H1 (cell line): ENCODE measurements at regions not wholly inside any gene's neighbourhood (a gene's known extent, or its start where the extent isn't known, plus 50 kb on each side); places are given as distances from the start of the nearest gene placed in this dataset.

ENCODE experiments used
- ASH2L ChIP-seq: fragments of 200-600, 300-600 bp; sonication (generic); IDR thresholded peaks from one replicate; pipeline ENCODE4 v1.7.1; 2017; ENCODE audit warnings: low read length
- ATF3 ChIP-seq: IDR thresholded peaks from 2 replicates; pipeline ENCODE4 v1.6.1; 2011; ENCODE audit warnings: low read depth, mild to moderate bottlenecking, low read length; ENCODE audit not compliant: insufficient read depth
- BRCA1 ChIP-seq: IDR thresholded peaks from 2 replicates; pipeline ENCODE4 v1.6.1; 2012; ENCODE audit warnings: low read depth, low read length, improper control_type of control experiment
- CBX8 ChIP-seq: fragments of 300-800, 300-1000 bp; sonication (generic); IDR thresholded peaks from 2 replicates; pipeline ENCODE4 v1.7.1; 2016; ENCODE audit warnings: low read depth, low read length, borderline replicate concordance
- EP300 ChIP-seq, 2 experiments: IDR thresholded peaks; 1 replicate in 1 of 2; 2 replicates in 1 of 2; pipeline ENCODE4 v1.6.1; 2011 to 2012; ENCODE audit warnings: low read depth in 2 of 2, low read length in 2 of 2, mild to moderate bottlenecking in 2 of 2, borderline replicate concordance in 1 of 2, inconsistent platforms in 1 of 2, moderate library complexity in 1 of 2
- POLR2A ChIP-seq, 2 experiments: IDR thresholded peaks; 1 replicate in 1 of 2; 2 replicates in 1 of 2; pipeline ENCODE4 v1.6.1; 2011; ENCODE audit warnings: low read depth in 2 of 2, low read length in 2 of 2, mild to moderate bottlenecking in 2 of 2; ENCODE audit errors: control extremely low read depth in 1 of 2
- SP4 ChIP-seq: IDR thresholded peaks from 2 replicates; pipeline ENCODE4 v1.6.1; 2012; ENCODE audit warnings: low read length, inconsistent platforms
- TAF1 ChIP-seq: IDR thresholded peaks from 2 replicates; pipeline ENCODE4 v1.6.1; 2011; ENCODE audit warnings: mild to moderate bottlenecking, low read depth, low read length
- TEAD4 ChIP-seq: IDR thresholded peaks from 2 replicates; pipeline ENCODE4 v1.6.1; 2012; ENCODE audit warnings: low read depth, low read length, inconsistent platforms, mixed read lengths
- TF ChIP-seq, protein P1 (sequence below), 3 experiments: IDR thresholded peaks; 1 replicate in 2 of 3; 2 replicates in 1 of 3; pipeline versions ENCODE4 v1.5.1 to v1.6.1; 2011; ENCODE audit warnings: low read length in 3 of 3, mild to moderate bottlenecking in 3 of 3, inconsistent platforms in 2 of 3, low read depth in 1 of 3, moderate library complexity in 1 of 3; ENCODE audit not compliant: insufficient read depth in 1 of 3; ENCODE audit errors: control extremely low read depth in 1 of 3

DNA sequence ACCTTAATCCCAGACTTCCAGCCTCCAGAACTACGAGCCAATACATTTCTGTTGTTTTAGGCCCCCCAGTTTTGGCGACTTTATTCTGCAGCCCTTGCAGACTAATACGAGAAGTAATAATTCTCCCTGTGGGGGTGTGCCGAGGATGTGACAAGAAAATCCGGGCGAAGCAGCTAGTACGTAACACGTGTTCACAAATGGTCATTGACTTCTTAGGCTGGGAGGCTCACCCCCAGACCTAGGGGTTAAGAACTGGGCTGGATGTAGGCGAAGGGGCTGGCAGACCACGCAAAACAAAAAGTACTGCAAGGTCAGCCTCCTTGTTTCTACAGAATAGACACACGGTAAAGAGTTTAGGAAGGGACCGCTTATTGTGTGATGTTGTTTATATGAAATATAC, 69.8 kb upstream of the ESRRB start:
- TF ChIP-seq EP300 (IDR thresholded peaks at IDR 0.05; ENCODE audit: borderline replicate concordance in 1 of 2, low read depth in 2 of 2, low read length in 2 of 2) (no peak), ATF3 (no peak), CBX8 (no peak), POLR2A (IDR thresholded peaks at IDR 0.05; ENCODE audit: control extremely low read depth in 1 of 2, low read depth in 2 of 2, low read length in 2 of 2) (no peak), TEAD4 (no peak), BRCA1 (no peak), ASH2L (no peak), TAF1 (no peak), SP4 (no peak)
- TF ChIP-seq, protein P1, sequence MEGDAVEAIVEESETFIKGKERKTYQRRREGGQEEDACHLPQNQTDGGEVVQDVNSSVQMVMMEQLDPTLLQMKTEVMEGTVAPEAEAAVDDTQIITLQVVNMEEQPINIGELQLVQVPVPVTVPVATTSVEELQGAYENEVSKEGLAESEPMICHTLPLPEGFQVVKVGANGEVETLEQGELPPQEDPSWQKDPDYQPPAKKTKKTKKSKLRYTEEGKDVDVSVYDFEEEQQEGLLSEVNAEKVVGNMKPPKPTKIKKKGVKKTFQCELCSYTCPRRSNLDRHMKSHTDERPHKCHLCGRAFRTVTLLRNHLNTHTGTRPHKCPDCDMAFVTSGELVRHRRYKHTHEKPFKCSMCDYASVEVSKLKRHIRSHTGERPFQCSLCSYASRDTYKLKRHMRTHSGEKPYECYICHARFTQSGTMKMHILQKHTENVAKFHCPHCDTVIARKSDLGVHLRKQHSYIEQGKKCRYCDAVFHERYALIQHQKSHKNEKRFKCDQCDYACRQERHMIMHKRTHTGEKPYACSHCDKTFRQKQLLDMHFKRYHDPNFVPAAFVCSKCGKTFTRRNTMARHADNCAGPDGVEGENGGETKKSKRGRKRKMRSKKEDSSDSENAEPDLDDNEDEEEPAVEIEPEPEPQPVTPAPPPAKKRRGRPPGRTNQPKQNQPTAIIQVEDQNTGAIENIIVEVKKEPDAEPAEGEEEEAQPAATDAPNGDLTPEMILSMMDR (IDR thresholded peaks at IDR 0.05; ENCODE audit: control extremely low read depth in 1 of 3, insufficient read depth in 1 of 3, low read depth in 1 of 3, low read length in 3 of 3): no peak
